Natural killer cell (primary cell): ENCODE measurements at regions not wholly inside any gene's neighbourhood (a gene's known extent, or its start where the extent isn't known, plus 50 kb on each side); places are given as distances from the start of the nearest gene placed in this dataset.

ENCODE experiments used
- ATAC-seq, 3 donors: fragments of 150-1000 bp in 2 of 3; fragments of 200-7000 bp in 1 of 3; cut with Tn5 transposase; 1 replicate in 1 of 3; 2 replicates in 2 of 3; pipeline ENCODE4 v1.10.0; 2021; ENCODE audit warnings: mild to moderate bottlenecking in 2 of 3, moderate library complexity in 2 of 3
- DNase-seq, 2 donors: peaks; one replicate each; pipeline versions ENCODE4 v3.0.0 to v3.0.0-alpha.2; 2013 to 2021; ENCODE audit warnings: mixed read lengths in 1 of 2
- H3K27ac ChIP-seq: one replicate; pipeline ENCODE4 v1.5.1; 2013; ENCODE audit warnings: mild to moderate bottlenecking, low read length
- H3K27me3 ChIP-seq: one replicate; pipeline ENCODE4 v1.6.1; 2013; ENCODE audit warnings: low read length; ENCODE audit not compliant: control insufficient read depth, insufficient read depth
- H3K36me3 ChIP-seq: one replicate; pipeline ENCODE4 v1.6.1; 2013; ENCODE audit warnings: low read length; ENCODE audit not compliant: control insufficient read depth, insufficient read depth
- H3K4me1 ChIP-seq: one replicate; pipeline ENCODE4 v1.6.1; 2013; ENCODE audit warnings: low read length; ENCODE audit not compliant: control insufficient read depth, insufficient read depth
- H3K4me3 ChIP-seq: one replicate; pipeline ENCODE4 v1.5.1; 2013; ENCODE audit warnings: low read length
- H3K9me3 ChIP-seq: one replicate; pipeline ENCODE4 v1.6.1; 2013; ENCODE audit warnings: low read length; ENCODE audit not compliant: control insufficient read depth, insufficient read depth
- H3K27ac Mint-ChIP-seq, 2 donors: one replicate each; pipeline ENCODE4 v1.8.0; 2022; ENCODE audit warnings: mild to moderate bottlenecking in 2 of 2, mixed read lengths in 2 of 2, moderate library complexity in 1 of 2
- H3K27me3 Mint-ChIP-seq, 2 donors: one replicate each; pipeline ENCODE4 v1.8.0; 2022; ENCODE audit warnings: low read depth in 2 of 2, mixed read lengths in 2 of 2
- H3K36me3 Mint-ChIP-seq: one replicate; pipeline ENCODE4 v1.8.0; 2022; ENCODE audit warnings: mixed read lengths
- H3K4me1 Mint-ChIP-seq, 2 donors: one replicate each; pipeline ENCODE4 v1.8.0; 2022; ENCODE audit warnings: mixed read lengths in 2 of 2
- H3K4me3 Mint-ChIP-seq: one replicate; pipeline ENCODE4 v1.8.0; 2022; ENCODE audit warnings: mild to moderate bottlenecking, moderate library complexity, mixed read lengths
- H3K9me3 Mint-ChIP-seq, 2 donors: one replicate each; pipeline ENCODE4 v1.8.0; 2022; ENCODE audit warnings: mixed read lengths in 2 of 2
- WGBS: methylation state at CpG from one replicate; pipeline ENCODE4 v1.1.7; 2013; ENCODE audit warnings: missing lambda C conversion rate; ENCODE audit not compliant: insufficient coverage; 5-methylcytosine and 5-hydroxymethylcytosine counted together
- intact Hi-C: fragments of 100-400 bp; cut with micrococcal nuclease; formaldehyde crosslinking; loops from one replicate; pipeline ENCODE4 v1.14.2; 2022
- TF ChIP-seq, protein P1 (sequence below): fragments of 200-600 bp; IDR thresholded peaks from one replicate; pipeline ENCODE4 v1.8.0; 2022; ENCODE audit warnings: antibody characterized with exemption

DNA sequence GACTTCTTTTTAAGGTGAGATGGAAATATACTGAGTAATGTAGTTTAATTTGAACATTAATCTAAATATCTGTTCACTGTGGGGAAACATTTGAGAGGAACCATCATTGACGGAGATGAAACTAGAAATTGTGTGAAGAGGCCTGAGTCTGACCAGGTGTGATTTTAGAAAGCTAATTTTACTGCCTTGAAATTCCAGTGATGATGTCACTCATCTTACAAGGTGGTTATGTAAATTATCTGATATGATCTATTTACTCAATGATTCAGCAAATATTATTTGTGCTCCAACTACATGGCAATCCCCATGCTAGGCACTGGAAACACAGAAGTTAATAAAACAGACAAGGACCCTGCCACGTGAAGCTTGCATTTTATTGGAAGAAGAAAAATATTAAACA lies 435.7 kb upstream of the DCN start:
- Histone ChIP-seq H3K36me3 (no peaks in the 10 kb centered on the region), H3K9me3 (no peaks in the 10 kb centered on the region), H3K27me3 (no peaks in the 10 kb centered on the region), H3K27ac (no peak overlapping the region), H3K4me1 (no peaks in the 10 kb centered on the region), H3K4me3 (no peak overlapping the region)
- WGBS: 92% methylated on average over 1 of the region's 2 CpGs
- Mint-ChIP-seq H3K27me3 (peaks cover 17 to 20% of the 10 kb centered on the region in 2 donors), H3K4me1 (no peaks in the 10 kb centered on the region), H3K9me3 (no peaks in the 10 kb centered on the region), H3K36me3 (no peaks in the 10 kb centered on the region), H3K27ac (no peak overlapping the region), H3K4me3 (no peak overlapping the region)
- DNase-seq: no peak
- TF ChIP-seq, protein P1, sequence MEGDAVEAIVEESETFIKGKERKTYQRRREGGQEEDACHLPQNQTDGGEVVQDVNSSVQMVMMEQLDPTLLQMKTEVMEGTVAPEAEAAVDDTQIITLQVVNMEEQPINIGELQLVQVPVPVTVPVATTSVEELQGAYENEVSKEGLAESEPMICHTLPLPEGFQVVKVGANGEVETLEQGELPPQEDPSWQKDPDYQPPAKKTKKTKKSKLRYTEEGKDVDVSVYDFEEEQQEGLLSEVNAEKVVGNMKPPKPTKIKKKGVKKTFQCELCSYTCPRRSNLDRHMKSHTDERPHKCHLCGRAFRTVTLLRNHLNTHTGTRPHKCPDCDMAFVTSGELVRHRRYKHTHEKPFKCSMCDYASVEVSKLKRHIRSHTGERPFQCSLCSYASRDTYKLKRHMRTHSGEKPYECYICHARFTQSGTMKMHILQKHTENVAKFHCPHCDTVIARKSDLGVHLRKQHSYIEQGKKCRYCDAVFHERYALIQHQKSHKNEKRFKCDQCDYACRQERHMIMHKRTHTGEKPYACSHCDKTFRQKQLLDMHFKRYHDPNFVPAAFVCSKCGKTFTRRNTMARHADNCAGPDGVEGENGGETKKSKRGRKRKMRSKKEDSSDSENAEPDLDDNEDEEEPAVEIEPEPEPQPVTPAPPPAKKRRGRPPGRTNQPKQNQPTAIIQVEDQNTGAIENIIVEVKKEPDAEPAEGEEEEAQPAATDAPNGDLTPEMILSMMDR: no peak
- no peak for ATAC-seq
- intact Hi-C loops: no loop called here

DNA sequence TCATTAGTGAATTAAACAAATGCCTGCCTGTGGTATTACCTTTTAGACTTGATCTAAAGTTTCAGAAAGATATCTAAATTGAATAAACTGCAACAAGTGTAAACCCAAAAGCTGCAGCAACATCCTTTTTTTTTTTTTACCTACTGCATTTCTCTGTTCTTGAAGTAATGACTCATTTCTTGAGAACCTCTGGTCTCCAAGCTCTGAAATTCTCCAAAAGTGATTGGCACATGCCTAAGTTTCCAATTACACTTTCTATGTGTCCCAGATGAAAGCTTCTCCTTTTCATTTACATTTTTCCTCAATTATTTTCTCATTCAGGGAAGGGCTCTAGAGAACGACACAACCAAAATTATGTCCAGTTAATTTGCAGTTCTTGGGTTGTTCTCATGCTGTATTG lies 435.2 kb upstream of the DCN start:
- no peaks in the 10 kb centered on the region for H3K9me3 ChIP-seq
- no peak overlapping the region for H3K27ac ChIP-seq
- no peaks in the 10 kb centered on the region for H3K36me3 Mint-ChIP-seq
- no peak overlapping the region for H3K4me3 ChIP-seq
- no peaks in the 10 kb centered on the region for H3K9me3 Mint-ChIP-seq
- no peaks in the 10 kb centered on the region for H3K27me3 ChIP-seq
- intact Hi-C loops: no loop called here
- H3K4me1 Mint-ChIP-seq: no peaks in the 10 kb centered on the region
- DNase-seq (no peak), ATAC-seq (no peak)
- no peaks in the 10 kb centered on the region for H3K36me3 ChIP-seq
- TF ChIP-seq, protein P1: no peak
- no peaks in the 10 kb centered on the region for H3K4me1 ChIP-seq
- H3K27ac Mint-ChIP-seq: no peak overlapping the region
- peaks cover 14 to 15% of the 10 kb centered on the region in 2 donors for H3K27me3 Mint-ChIP-seq
- no peak overlapping the region for H3K4me3 Mint-ChIP-seq
- WGBS: 100% methylated on average over 1 of the region's 1 CpG

DNA sequence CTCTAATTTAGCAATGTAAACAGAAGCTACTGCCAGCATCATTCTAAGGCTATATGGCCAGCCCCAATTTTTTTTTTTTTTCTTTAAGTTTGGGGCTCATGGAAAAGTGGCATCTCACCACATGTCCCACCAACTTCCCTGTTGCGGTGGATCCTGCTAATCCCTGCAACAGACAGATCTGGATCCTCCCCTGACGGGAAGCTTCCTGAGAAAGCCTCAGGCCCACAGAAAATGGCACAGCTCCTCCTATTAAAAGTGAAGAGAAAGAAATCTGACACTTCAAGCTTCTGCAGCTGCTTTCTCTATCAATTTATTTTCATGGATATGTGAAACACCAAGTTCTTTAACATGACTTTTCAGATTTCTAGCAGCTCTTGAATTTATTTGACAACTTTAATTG lies 433.8 kb upstream of the DCN start:
- H3K36me3 ChIP-seq: no peaks in the 10 kb centered on the region
- no peaks in the 10 kb centered on the region for H3K9me3 ChIP-seq
- Mint-ChIP-seq H3K9me3 (no peaks in the 10 kb centered on the region), H3K36me3 (no peaks in the 10 kb centered on the region), H3K4me3 (no peak overlapping the region), H3K4me1 (no peaks in the 10 kb centered on the region), H3K27me3 (peaks cover 16 to 21% of the 10 kb centered on the region in 2 donors), H3K27ac (no peak overlapping the region)
- intact Hi-C loops: no loop called here
- TF ChIP-seq, protein P1: no peak
- H3K27me3 ChIP-seq: no peaks in the 10 kb centered on the region
- no peak overlapping the region for H3K27ac ChIP-seq
- ATAC-seq (no peak), DNase-seq (no peak)
- WGBS: 94% methylated on average over 2 of the region's 2 CpGs
- no peaks in the 10 kb centered on the region for H3K4me1 ChIP-seq
- no peak overlapping the region for H3K4me3 ChIP-seq

DNA sequence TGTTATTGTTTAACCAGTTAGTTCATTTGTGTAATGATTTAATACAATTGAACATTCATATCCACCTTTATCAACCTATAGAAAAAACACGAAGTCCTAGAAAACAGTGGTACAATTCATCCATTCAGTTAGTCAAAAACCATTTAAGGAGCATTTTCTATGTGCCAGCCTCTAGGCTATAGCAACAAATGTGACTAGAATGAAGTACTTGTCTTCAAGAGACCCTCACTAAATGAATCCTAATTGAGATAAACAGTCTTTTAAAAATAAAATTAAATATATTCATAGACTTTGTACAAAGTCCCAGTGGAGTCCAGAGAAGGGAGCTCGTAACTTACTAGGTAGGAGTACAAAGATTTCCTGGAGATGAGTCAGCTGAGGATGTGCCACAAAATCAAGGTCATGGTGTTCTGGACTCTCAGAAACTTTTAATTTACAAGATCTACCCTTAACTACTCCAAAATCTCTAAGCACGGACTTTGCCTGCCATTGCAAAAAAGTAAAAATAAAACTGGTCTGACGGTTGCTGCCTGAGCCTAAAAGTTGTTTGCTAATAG lies 430.7 kb upstream of the DCN start:
- no peak for ATAC-seq
- Histone ChIP-seq H3K4me3 (no peak overlapping the region), H3K36me3 (no peaks in the 10 kb centered on the region), H3K27me3 (no peaks in the 10 kb centered on the region), H3K9me3 (no peaks in the 10 kb centered on the region), H3K4me1 (no peaks in the 10 kb centered on the region), H3K27ac (no peak overlapping the region)
- TF ChIP-seq, protein P1: no peak
- Mint-ChIP-seq H3K4me3 (no peak overlapping the region), H3K9me3 (no peaks in the 10 kb centered on the region), H3K27ac (no peak overlapping the region), H3K4me1 (no peaks in the 10 kb centered on the region), H3K36me3 (no peaks in the 10 kb centered on the region), H3K27me3 (peaks cover 5 to 14% of the 10 kb centered on the region in 2 donors)
- WGBS: 86% methylated on average over 1 of the region's 4 CpGs
- intact Hi-C loops: no loop called here
- DNase-seq: no peak
